Heart left ventricle (tissue), 13 donors: ENCODE measurements at regions not wholly inside any gene's neighbourhood (a gene's known extent, or its start where the extent isn't known, plus 50 kb on each side); places are given as distances from the start of the nearest gene placed in this dataset.

ENCODE experiments used
- POLR2A ChIP-seq, 2 donors: fragments of 450-650 bp; IDR thresholded peaks; one replicate each; pipeline ENCODE4 v1.6.1; 2017; ENCODE audit warnings: antibody characterized with exemption in 2 of 2, mild to moderate bottlenecking in 2 of 2, moderate library complexity in 2 of 2
- TF ChIP-seq, protein P1 (sequence below), 12 donors: fragments of 200-600 bp; sonication (generic) in 4 of 12; IDR thresholded peaks; one replicate each; pipeline versions ENCODE4 v1.5.0 to v1.8.0; 2018 to 2022; ENCODE audit warnings: antibody characterized with exemption in 12 of 12, mild to moderate bottlenecking in 5 of 12
- donor health status: ischemic (EF 13 %, LVEDD 7.1; RV severe dilation, severe dysfunction).
- donor health status: DM: no; HTN: yes; CAD: no.
- donor health status: DM: no; HTN: no; CAD: no.
- donor health status: ischemic (EF 25% LVEDD 6.9; RV normal size, moderate dysfunction).
- donor health status: ischemic (EF 25% LVEDD 5.7; RV mildly dilated, moderate dysfunction).
- donor health status: ischemic (EF 35%, LVEDD 5.7; RV mildly dilated, moderate dysfunction).
- donor health status: nonischemic (EF 11% LVEDD 7.7; RV severe dilation, severe dysfunction).
- donor health status: DM: yes; HTN: yes; CAD: no.
- donor health status: PGD.
- donor health status: ischemic (EF 29% LVEDD 5.4; RV normal size, mild dysfunction).
- donor health status: nonischemic (EF 23%, LVEDD 6.1; RV moderate dilation, normal function).

DNA sequence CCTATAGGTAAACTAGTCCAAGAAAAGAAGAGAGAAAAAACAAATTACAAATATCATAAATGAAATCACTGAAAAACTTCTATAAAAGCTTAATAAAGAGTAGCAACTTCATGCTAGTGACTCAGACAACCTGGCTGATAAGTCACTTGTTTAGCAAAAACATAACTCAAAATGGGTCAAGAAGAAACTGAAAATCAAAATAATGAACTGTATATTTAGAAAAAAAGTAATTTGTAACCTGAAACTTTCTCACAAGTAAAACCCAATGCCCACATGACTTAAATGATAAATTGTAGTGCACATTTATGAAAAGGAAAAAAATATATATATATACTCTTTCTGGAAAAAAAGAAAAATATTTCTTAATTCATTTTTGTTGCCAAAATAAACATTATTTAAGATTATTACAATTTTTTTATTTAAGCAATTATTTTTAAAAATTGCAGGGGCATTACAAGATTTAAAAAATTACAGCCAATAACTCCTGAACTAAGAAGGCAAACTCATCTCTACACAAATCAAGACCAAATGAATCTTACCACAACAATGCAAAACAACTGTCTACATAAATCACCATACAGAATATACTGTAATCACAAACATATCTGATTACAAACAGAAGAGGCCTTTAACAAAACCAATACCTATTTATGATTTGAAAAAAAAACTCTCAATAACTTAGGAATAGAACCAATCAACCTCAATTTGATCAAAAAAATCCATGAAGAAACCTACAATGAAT lies 406.3 kb downstream of the CDH7 start:
- TF ChIP-seq, protein P1, sequence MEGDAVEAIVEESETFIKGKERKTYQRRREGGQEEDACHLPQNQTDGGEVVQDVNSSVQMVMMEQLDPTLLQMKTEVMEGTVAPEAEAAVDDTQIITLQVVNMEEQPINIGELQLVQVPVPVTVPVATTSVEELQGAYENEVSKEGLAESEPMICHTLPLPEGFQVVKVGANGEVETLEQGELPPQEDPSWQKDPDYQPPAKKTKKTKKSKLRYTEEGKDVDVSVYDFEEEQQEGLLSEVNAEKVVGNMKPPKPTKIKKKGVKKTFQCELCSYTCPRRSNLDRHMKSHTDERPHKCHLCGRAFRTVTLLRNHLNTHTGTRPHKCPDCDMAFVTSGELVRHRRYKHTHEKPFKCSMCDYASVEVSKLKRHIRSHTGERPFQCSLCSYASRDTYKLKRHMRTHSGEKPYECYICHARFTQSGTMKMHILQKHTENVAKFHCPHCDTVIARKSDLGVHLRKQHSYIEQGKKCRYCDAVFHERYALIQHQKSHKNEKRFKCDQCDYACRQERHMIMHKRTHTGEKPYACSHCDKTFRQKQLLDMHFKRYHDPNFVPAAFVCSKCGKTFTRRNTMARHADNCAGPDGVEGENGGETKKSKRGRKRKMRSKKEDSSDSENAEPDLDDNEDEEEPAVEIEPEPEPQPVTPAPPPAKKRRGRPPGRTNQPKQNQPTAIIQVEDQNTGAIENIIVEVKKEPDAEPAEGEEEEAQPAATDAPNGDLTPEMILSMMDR (IDR thresholded peaks at IDR 0.05) = no peak
- TF ChIP-seq POLR2A (IDR thresholded peaks at IDR 0.05) = no peak
